H9 (cell line): ENCODE measurements at regions not wholly inside any gene's neighbourhood (a gene's known extent, or its start where the extent isn't known, plus 50 kb on each side); places are given as distances from the start of the nearest gene placed in this dataset.

ENCODE experiments used
- DNase-seq: peaks from one replicate; pipeline ENCODE4 v3.0.0-alpha.2; 2017
- H2AFZ ChIP-seq: one replicate; pipeline ENCODE4 v1.6.1; 2013; ENCODE audit warnings: mild to moderate bottlenecking, low read length, control low read depth, moderate library complexity
- H2AK5ac ChIP-seq: 2 replicates; pipeline ENCODE4 v1.6.1; 2013; ENCODE audit warnings: low read length, control low read depth, mixed read lengths; ENCODE audit not compliant: insufficient read length
- H2BK120ac ChIP-seq: one replicate; pipeline ENCODE4 v1.6.1; 2013; ENCODE audit warnings: low read depth, mild to moderate bottlenecking, low read length, control low read depth, inconsistent platforms; ENCODE audit not compliant: poor library complexity, severe bottlenecking
- H2BK12ac ChIP-seq: 2 replicates; pipeline ENCODE4 v1.6.1; 2013; ENCODE audit warnings: low read length, control low read depth, mixed read lengths, low read depth; ENCODE audit not compliant: insufficient read length
- H2BK15ac ChIP-seq: 2 replicates; pipeline ENCODE4 v1.6.1; 2013; ENCODE audit warnings: low read depth, low read length, control low read depth
- H2BK20ac ChIP-seq: one replicate; pipeline ENCODE4 v1.6.1; 2013; ENCODE audit warnings: low read depth, mild to moderate bottlenecking, low read length, control low read depth, inconsistent platforms; ENCODE audit not compliant: poor library complexity, severe bottlenecking
- H2BK5ac ChIP-seq: 2 replicates; pipeline ENCODE4 v1.6.1; 2013; ENCODE audit warnings: low read length, control low read depth, mixed read lengths; ENCODE audit not compliant: insufficient read length
- H3K14ac ChIP-seq: 2 replicates; pipeline ENCODE4 v1.6.1; 2013; ENCODE audit warnings: low read length, control low read depth; ENCODE audit not compliant: insufficient read depth
- H3K18ac ChIP-seq: 2 replicates; pipeline ENCODE4 v1.6.1; 2013; ENCODE audit warnings: low read depth, mild to moderate bottlenecking, mixed read lengths, low read length, control low read depth; ENCODE audit not compliant: insufficient read length
- H3K23ac ChIP-seq: 2 replicates; pipeline ENCODE4 v1.6.1; 2013; ENCODE audit warnings: low read length, control low read depth, mixed read lengths, low read depth; ENCODE audit not compliant: insufficient read length
- H3K23me2 ChIP-seq: 2 replicates; pipeline ENCODE4 v1.6.1; 2013; ENCODE audit warnings: low read depth, mild to moderate bottlenecking, mixed read lengths, low read length, control low read depth; ENCODE audit not compliant: insufficient read length, poor library complexity, severe bottlenecking
- H3K27ac ChIP-seq: 2 replicates; pipeline ENCODE4 v1.5.1; 2013; ENCODE audit warnings: low read length, control low read depth, mixed read lengths, low read depth; ENCODE audit not compliant: insufficient read length
- H3K27me3 ChIP-seq: 2 replicates; pipeline ENCODE4 v1.6.1; 2013; ENCODE audit warnings: low read length, control low read depth, inconsistent platforms; ENCODE audit not compliant: insufficient read depth
- H3K4ac ChIP-seq: 2 replicates; pipeline ENCODE4 v1.6.1; 2013; ENCODE audit warnings: low read depth, mild to moderate bottlenecking, control low read depth, inconsistent platforms, low read length, moderate library complexity
- H3K4me1 ChIP-seq: 2 replicates; pipeline ENCODE4 v1.6.1; 2013; ENCODE audit warnings: low read length, control low read depth, inconsistent platforms; ENCODE audit not compliant: insufficient read depth
- H3K4me2 ChIP-seq: 2 replicates; pipeline ENCODE4 v1.6.1; 2013; ENCODE audit warnings: low read length, control low read depth, mixed read lengths; ENCODE audit not compliant: insufficient read length, insufficient read depth
- H3K56ac ChIP-seq: 2 replicates; pipeline ENCODE4 v1.6.1; 2013; ENCODE audit warnings: low read depth, mild to moderate bottlenecking, mixed read lengths, low read length, control low read depth; ENCODE audit not compliant: insufficient read length
- H3K79me1 ChIP-seq: 2 replicates; pipeline ENCODE4 v1.6.1; 2013; ENCODE audit warnings: low read depth, mild to moderate bottlenecking, moderate library complexity, low read length, control low read depth, inconsistent platforms; ENCODE audit not compliant: insufficient read depth, poor library complexity, severe bottlenecking
- H3K79me2 ChIP-seq: 2 replicates; pipeline ENCODE4 v1.6.1; 2013; ENCODE audit warnings: low read length, control low read depth, inconsistent platforms; ENCODE audit not compliant: insufficient read depth
- H3K9ac ChIP-seq: 2 replicates; pipeline ENCODE4 v1.6.1; 2013; ENCODE audit warnings: low read length, control low read depth, mixed read lengths; ENCODE audit not compliant: insufficient read length; ENCODE audit errors: extremely low read depth
- H3K9me3 ChIP-seq: one replicate; pipeline ENCODE4 v1.6.1; 2013; ENCODE audit warnings: low read depth, low read length, inconsistent platforms; ENCODE audit not compliant: control insufficient read depth
- H3T11ph ChIP-seq: one replicate; pipeline ENCODE4 v1.6.1; 2013; ENCODE audit warnings: mild to moderate bottlenecking, low read length, control low read depth, inconsistent platforms
- H4K20me1 ChIP-seq: one replicate; pipeline ENCODE4 v1.6.1; 2013; ENCODE audit not compliant: control insufficient read depth, insufficient read length, insufficient read depth
- H4K5ac ChIP-seq: 2 replicates; pipeline ENCODE4 v1.6.1; 2013; ENCODE audit warnings: low read depth, mild to moderate bottlenecking, mixed read lengths, low read length, control low read depth; ENCODE audit not compliant: insufficient read length
- H4K8ac ChIP-seq: replicated peaks from 2 replicates; pipeline ENCODE4 v1.6.1; 2013; ENCODE audit warnings: low read length, control low read depth, mixed read lengths, low read depth; ENCODE audit not compliant: insufficient read length
- H4K91ac ChIP-seq: 2 replicates; pipeline ENCODE4 v1.6.1; 2013; ENCODE audit warnings: low read depth, mild to moderate bottlenecking, moderate library complexity, mixed read lengths, low read length, control low read depth; ENCODE audit not compliant: insufficient read length
- H3K27ac Mint-ChIP-seq, 3 experiments: 2 replicates in 2 of 3; 3 replicates in 1 of 3; pipeline ENCODE4 v1.8.0; 2020 to 2021; ENCODE audit warnings: mixed read lengths in 3 of 3, mild to moderate bottlenecking in 1 of 3, moderate library complexity in 1 of 3
- H3K27me3 Mint-ChIP-seq: 2 replicates; pipeline ENCODE4 v1.8.0; 2021; ENCODE audit warnings: low read depth, mild to moderate bottlenecking, moderate library complexity, mixed read lengths
- H3K36me3 Mint-ChIP-seq, 3 experiments: 2 replicates in 2 of 3; 3 replicates in 1 of 3; pipeline ENCODE4 v1.8.0; 2020 to 2021; ENCODE audit warnings: low read depth in 3 of 3, mixed read lengths in 3 of 3; ENCODE audit not compliant: insufficient read depth in 1 of 3
- H3K4me1 Mint-ChIP-seq, 2 experiments: 2 replicates each; pipeline ENCODE4 v1.8.0; 2020; ENCODE audit warnings: mixed read lengths in 2 of 2
- H3K4me3 Mint-ChIP-seq, 2 experiments: 2 replicates in 1 of 2; 3 replicates in 1 of 2; pipeline ENCODE4 v1.8.0; 2020 to 2021; ENCODE audit warnings: mild to moderate bottlenecking in 2 of 2, mixed read lengths in 2 of 2, moderate library complexity in 1 of 2
- H3K9me3 Mint-ChIP-seq, 2 experiments: 2 replicates in 1 of 2; 3 replicates in 1 of 2; pipeline ENCODE4 v1.8.0; 2020; ENCODE audit warnings: mild to moderate bottlenecking in 2 of 2, mixed read lengths in 2 of 2, moderate library complexity in 1 of 2
- CTCF ChIP-seq: fragments of 200-600 bp; sonication (generic); conservative IDR thresholded peaks from 3 replicates; pipeline ENCODE4 v1.8.0; 2021; ENCODE audit warnings: antibody characterized with exemption, mild to moderate bottlenecking
- WGBS: extraction: QIAGEN DNeasy Blood & Tissue Kit; methylation state at CpG from one replicate; pipeline ENCODE4 v1.1.7; 2013; ENCODE audit warnings: missing lambda C conversion rate, low lambda C conversion rate, mixed read lengths; ENCODE audit not compliant: insufficient read length; ENCODE audit errors: extremely low coverage; 5-methylcytosine and 5-hydroxymethylcytosine counted together

DNA sequence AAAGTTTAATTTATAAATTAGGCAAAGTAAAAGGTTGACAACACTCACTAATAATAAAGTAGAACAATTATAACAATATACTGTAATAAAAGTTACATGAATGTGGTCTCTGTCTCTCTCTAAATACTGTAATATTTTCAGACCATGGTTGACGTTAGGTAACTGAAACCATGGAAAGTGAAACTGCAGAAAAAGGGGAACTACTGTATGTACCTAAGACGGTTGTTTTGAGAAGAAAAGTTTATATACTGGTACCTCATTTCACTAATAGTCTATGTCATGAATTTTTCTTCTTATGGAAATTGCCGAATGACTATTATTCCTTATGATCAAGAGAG lies 166.7 kb upstream of the ZNF521 start:
- no peak overlapping the region for H3K27ac Mint-ChIP-seq
- H2AK5ac ChIP-seq: no peak overlapping the region
- H3K4me3 Mint-ChIP-seq: no peak overlapping the region
- no peak overlapping the region for H3K56ac ChIP-seq
- H3K79me2 ChIP-seq: no peaks in the 10 kb centered on the region
- H3K23ac ChIP-seq: no peak overlapping the region
- no peaks in the 10 kb centered on the region for H3K27me3 ChIP-seq
- no peak overlapping the region for H2BK20ac ChIP-seq
- no peak overlapping the region for H2BK12ac ChIP-seq
- peaks cover 2 to 8% of the 10 kb centered on the region in 2 experiments; a peak in 3 of 4 replicates for H3K4me1 Mint-ChIP-seq
- no peak overlapping the region for H2BK120ac ChIP-seq
- no peak overlapping the region for H3K18ac ChIP-seq
- no peak overlapping the region for H3K14ac ChIP-seq
- H4K5ac ChIP-seq: no peak overlapping the region
- WGBS: no CpG with 5 or more reads among the region's 3 CpGs
- no peaks in the 10 kb centered on the region for H3K23me2 ChIP-seq
- no peak for TF ChIP-seq CTCF
- no peak overlapping the region for H2BK15ac ChIP-seq
- no peak overlapping the region for H3K9ac ChIP-seq
- H3K79me1 ChIP-seq: no peaks in the 10 kb centered on the region
- no peaks in the 10 kb centered on the region for H3K9me3 ChIP-seq
- peaks cover 0 to 1% of the 10 kb centered on the region in 2 experiments; a peak in 1 of 5 replicates for H3K9me3 Mint-ChIP-seq
- no peak overlapping the region for H2AFZ ChIP-seq
- H3K27ac ChIP-seq: no peak overlapping the region
- H3K4me2 ChIP-seq: no peak overlapping the region
- H3T11ph ChIP-seq: no peak overlapping the region
- no peak for DNase-seq
- no peak overlapping the region for H2BK5ac ChIP-seq
- H3K36me3 Mint-ChIP-seq: no peaks in the 10 kb centered on the region; a peak in 1 of 7 replicates
- H4K91ac ChIP-seq: no peak overlapping the region
- H3K4me1 ChIP-seq: no peaks in the 10 kb centered on the region
- no peak overlapping the region for H3K4ac ChIP-seq
- H3K27me3 Mint-ChIP-seq: no peaks in the 10 kb centered on the region; the same call in 1 of the 2 replicates
- no peaks in the 10 kb centered on the region for H4K20me1 ChIP-seq
- no peak overlapping the region for H4K8ac ChIP-seq
